K562 (cell line): ENCODE measurements at regions not wholly inside any gene's neighbourhood (a gene's known extent, or its start where the extent isn't known, plus 50 kb on each side); places are given as distances from the start of the nearest gene placed in this dataset.
"Not testable (repeated sequence)": the region's sequence is repeated elsewhere in the genome, so short reads cannot be mapped to it uniquely, and the experiment has no call there.

Experiments
- CGGBP1 ChIP-seq: fragments of 250-450 bp; sonication (Bioruptor Pico); IDR thresholded peaks from 2 replicates; pipeline ENCODE4 v1.9.0; 2021; ENCODE audit warnings: mild to moderate bottlenecking
- CHD2 ChIP-seq: IDR thresholded peaks from 2 replicates; pipeline ENCODE4 v1.6.1; 2011; ENCODE audit warnings: low read depth, low read length
- CTCF ChIP-seq, 3 experiments: IDR thresholded peaks in 2 of 3; conservative IDR thresholded peaks in 1 of 3; 2 replicates each; pipeline ENCODE4 v1.5.1; 2011 to 2012; ENCODE audit warnings: low read length in 3 of 3, mild to moderate bottlenecking in 3 of 3, control low read depth in 2 of 3, improper control_type of control experiment in 1 of 3, inconsistent platforms in 1 of 3, low read depth in 1 of 3, mixed read lengths in 1 of 3, moderate library complexity in 1 of 3; ENCODE audit not compliant: insufficient read depth in 2 of 3
- E2F3 ChIP-seq: fragments of 250-450 bp; sonication (Bioruptor Pico); IDR thresholded peaks from 2 replicates; pipeline ENCODE4 v1.4.0; 2020; ENCODE audit warnings: mild to moderate bottlenecking
- ELK1 ChIP-seq: sonication (generic); formaldehyde crosslinking; IDR thresholded peaks from 2 replicates; pipeline ENCODE4 v1.8.1; 2022; ENCODE audit warnings: missing genetic modification reagents
- FOXA1 ChIP-seq: fragments of 450-650 bp; IDR thresholded peaks from 2 replicates; pipeline ENCODE4 v1.6.1; 2016; ENCODE audit warnings: mild to moderate bottlenecking, borderline replicate concordance
- FOXJ2 ChIP-seq: fragments of 200-800 bp; sonication (Bioruptor generic); IDR thresholded peaks from 2 replicates; pipeline ENCODE4 v1.6.1; 2016; ENCODE audit warnings: missing genetic modification characterization, missing compliant biosample characterization
- HNRNPL ChIP-seq: fragments of 200-400 bp; formaldehyde crosslinking; IDR thresholded peaks from 2 replicates; pipeline ENCODE4 v1.6.1; 2017; ENCODE audit warnings: low read depth, mild to moderate bottlenecking, low read length
- KLF13 ChIP-seq: fragments of 450-650 bp; IDR thresholded peaks from 2 replicates; pipeline ENCODE4 v1.6.1; 2016; ENCODE audit warnings: missing genetic modification characterization, low read depth, mild to moderate bottlenecking, missing compliant biosample characterization, moderate library complexity, borderline replicate concordance
- NCOR1 ChIP-seq: fragments of 450-650 bp; IDR thresholded peaks from 2 replicates; pipeline ENCODE4 v1.6.1; 2016; ENCODE audit warnings: mild to moderate bottlenecking, moderate library complexity
- POLR2A ChIP-seq: fragments of 450-650 bp; conservative IDR thresholded peaks from 2 replicates; pipeline ENCODE4 v1.6.1; 2016
- SREBF2 ChIP-seq: sonication (generic); formaldehyde crosslinking; IDR thresholded peaks from 2 replicates; pipeline ENCODE4 v1.4.0; 2020; ENCODE audit warnings: mild to moderate bottlenecking, missing genetic modification reagents
- SRSF7 ChIP-seq: fragments of 200-400 bp; formaldehyde crosslinking; optimal IDR thresholded peaks from 2 replicates; pipeline ENCODE3; 2017; ENCODE audit warnings: mild to moderate bottlenecking, low read depth, low read length
- ZEB2 ChIP-seq: fragments of 450-650 bp; IDR thresholded peaks from 2 replicates; pipeline ENCODE4 v1.6.1; 2016

- TF ChIP-seq FOXJ2 (tag); SRSF7; POLR2A; E2F3 (CRISPR knock-in tag); CGGBP1 (CRISPR knock-in tag); ZEB2; SREBF2 (CRISPR knock-in tag); FOXA1; CTCF (IDR thresholded peaks at IDR 0.05 in 2 of 3, conservative IDR thresholded peaks at IDR 0.05 in 1 of 3; ENCODE audit: insufficient read depth in 2 of 3, low read depth in 1 of 3, low read length in 3 of 3); CHD2; NCOR1; HNRNPL; ELK1 (CRISPR knock-in tag); KLF13: not testable (repeated sequence)
Observed at GRCh38 chr14:29990344-29990857, 62.8 kb upstream of the PRKD1 start.
